OCI-LY7 (cell line): ENCODE measurements at regions not wholly inside any gene's neighbourhood (a gene's known extent, or its start where the extent isn't known, plus 50 kb on each side); places are given as distances from the start of the nearest gene placed in this dataset.

ENCODE experiments used
- BruUV-seq: library from RNA; stranded (reverse); fragments of 400-500 nt; replicated peaks from 2 replicates; lab custom pipeline; 2021; lab: Mats Ljungman, UMichigan
- CTCF ChIA-PET: fragments of 300-600 bp; sonication (Branson Sonifier 250); formaldehyde crosslinking; loops from one replicate; lab custom pipeline; 2022; ENCODE audit warnings: antibody characterized with exemption; ENCODE audit not compliant: unreplicated experiment; lab: Charles Lee
- POLR2A ChIA-PET: fragments of 300-600 bp; sonication (Branson Sonifier 250); formaldehyde crosslinking; loops from one replicate; lab custom pipeline; 2022; ENCODE audit warnings: antibody characterized with exemption; lab: Charles Lee
- DNase-seq: peaks from one replicate; pipeline ENCODE4 v3.0.0-alpha.2; 2015; ENCODE audit warnings: low spot score
- H2AFZ ChIP-seq: fragments of 200-600 bp; sonication (generic), shearing (Covaris generic); 2 replicates; pipeline ENCODE4 v1.6.1; 2014; ENCODE audit warnings: mild to moderate bottlenecking, antibody characterized with exemption, low read length, moderate library complexity
- H3K27ac ChIP-seq: fragments of 200-600 bp; sonication (generic); 2 replicates; pipeline ENCODE4 v1.5.1; 2014; ENCODE audit warnings: mixed run types, low read depth, mild to moderate bottlenecking, moderate library complexity, low read length, inconsistent platforms; ENCODE audit not compliant: poor library complexity, severe bottlenecking
- H3K36me3 ChIP-seq: fragments of 200-600 bp; sonication (generic); 2 replicates; pipeline ENCODE4 v1.6.1; 2014; ENCODE audit warnings: mild to moderate bottlenecking, antibody characterized with exemption, low read length, moderate library complexity, mixed read lengths; ENCODE audit not compliant: insufficient read depth
- H3K4me1 ChIP-seq: fragments of 200-600 bp; sonication (generic); 2 replicates; pipeline ENCODE4 v1.5.1; 2014; ENCODE audit warnings: mild to moderate bottlenecking, low read length; ENCODE audit not compliant: insufficient read depth, poor library complexity, severe bottlenecking
- H3K4me2 ChIP-seq: fragments of 200-600 bp; sonication (generic); 2 replicates; pipeline ENCODE4 v1.6.1; 2014; ENCODE audit warnings: mild to moderate bottlenecking, low read length
- H3K4me3 ChIP-seq: fragments of 200-600 bp; sonication (generic); 2 replicates; pipeline ENCODE4 v1.5.1; 2014; ENCODE audit warnings: mild to moderate bottlenecking, low read depth, low read length; ENCODE audit not compliant: poor library complexity, severe bottlenecking
- H3K79me2 ChIP-seq: fragments of 200-600 bp; sonication (generic); 2 replicates; pipeline ENCODE4 v1.6.1; 2016; ENCODE audit warnings: low read depth, mild to moderate bottlenecking, low read length, moderate library complexity, mixed read lengths; ENCODE audit not compliant: insufficient read depth
- H3K9me2 ChIP-seq: fragments of 200-600 bp; sonication (generic); 2 replicates; pipeline ENCODE4 v1.6.1; 2016; ENCODE audit warnings: mild to moderate bottlenecking, low read length, mixed read lengths; ENCODE audit not compliant: insufficient read depth
- H3K9me3 ChIP-seq: fragments of 200-600 bp; sonication (generic); 2 replicates; pipeline ENCODE4 v1.6.1; 2014; ENCODE audit warnings: mild to moderate bottlenecking, mixed run types, low read length, mixed read lengths
- H4K20me1 ChIP-seq: fragments of 200-600 bp; sonication (generic); 2 replicates; pipeline ENCODE4 v1.6.1; 2014; ENCODE audit warnings: mild to moderate bottlenecking, antibody characterized with exemption, low read length, moderate library complexity, mixed read lengths; ENCODE audit not compliant: insufficient read depth
- EZH2phosphoT487 ChIP-seq: fragments of 200-600 bp; sonication (generic); IDR thresholded peaks from 2 replicates; pipeline ENCODE4 v1.6.1; 2018; ENCODE audit warnings: low read depth, borderline replicate concordance, mild to moderate bottlenecking, mixed run types, antibody characterized with exemption, low read length, moderate library complexity, mixed read lengths
- intact Hi-C: fragments of 100-400 bp; cut with micrococcal nuclease; formaldehyde crosslinking; loops from one replicate; pipeline ENCODE4 v1.10.0; 2022; ENCODE audit not compliant: unreplicated experiment
- TF ChIP-seq, protein P1 (sequence below): fragments of 200-600 bp; sonication (generic); conservative IDR thresholded peaks from 2 replicates; pipeline ENCODE4 v1.5.1; 2014; ENCODE audit warnings: mild to moderate bottlenecking, antibody characterized with exemption, low read length, moderate library complexity, mixed read lengths

- no TSS peak for BruUV-seq
- no peak overlapping the region for H2AFZ ChIP-seq
- TF ChIP-seq EZH2phosphoT487: no peak
- TF ChIP-seq, protein P1, sequence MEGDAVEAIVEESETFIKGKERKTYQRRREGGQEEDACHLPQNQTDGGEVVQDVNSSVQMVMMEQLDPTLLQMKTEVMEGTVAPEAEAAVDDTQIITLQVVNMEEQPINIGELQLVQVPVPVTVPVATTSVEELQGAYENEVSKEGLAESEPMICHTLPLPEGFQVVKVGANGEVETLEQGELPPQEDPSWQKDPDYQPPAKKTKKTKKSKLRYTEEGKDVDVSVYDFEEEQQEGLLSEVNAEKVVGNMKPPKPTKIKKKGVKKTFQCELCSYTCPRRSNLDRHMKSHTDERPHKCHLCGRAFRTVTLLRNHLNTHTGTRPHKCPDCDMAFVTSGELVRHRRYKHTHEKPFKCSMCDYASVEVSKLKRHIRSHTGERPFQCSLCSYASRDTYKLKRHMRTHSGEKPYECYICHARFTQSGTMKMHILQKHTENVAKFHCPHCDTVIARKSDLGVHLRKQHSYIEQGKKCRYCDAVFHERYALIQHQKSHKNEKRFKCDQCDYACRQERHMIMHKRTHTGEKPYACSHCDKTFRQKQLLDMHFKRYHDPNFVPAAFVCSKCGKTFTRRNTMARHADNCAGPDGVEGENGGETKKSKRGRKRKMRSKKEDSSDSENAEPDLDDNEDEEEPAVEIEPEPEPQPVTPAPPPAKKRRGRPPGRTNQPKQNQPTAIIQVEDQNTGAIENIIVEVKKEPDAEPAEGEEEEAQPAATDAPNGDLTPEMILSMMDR: no peak
- no peak for DNase-seq
- no peaks in the 10 kb centered on the region for H3K9me3 ChIP-seq
- intact Hi-C loops: no loop called here
- H3K9me2 ChIP-seq: no peaks in the 10 kb centered on the region
- no peak overlapping the region for H3K4me3 ChIP-seq
- no peaks in the 10 kb centered on the region for H3K36me3 ChIP-seq
- no peak overlapping the region for H3K27ac ChIP-seq
- CTCF ChIA-PET: no interaction called here
- no peaks in the 10 kb centered on the region for H4K20me1 ChIP-seq
- no peaks in the 10 kb centered on the region for H3K79me2 ChIP-seq
- no peak overlapping the region for H3K4me2 ChIP-seq
- POLR2A ChIA-PET: no interaction called here
- no peaks in the 10 kb centered on the region for H3K4me1 ChIP-seq
Observed at GRCh38 chr2:207416111-207416510, 113.7 kb upstream of the CREB1 start.

GRCh38 chr2:207416900-207417299 lies 112.9 kb upstream of the CREB1 start:
- H2AFZ ChIP-seq: no peak overlapping the region
- BruUV-seq: no TSS peak
- intact Hi-C loops: no loop called here
- ChIA-PET CTCF (no interaction called here), POLR2A (no interaction called here)
- DNase-seq: no peak
- H4K20me1 ChIP-seq: no peaks in the 10 kb centered on the region
- no peaks in the 10 kb centered on the region for H3K9me3 ChIP-seq
- H3K27ac ChIP-seq: no peak overlapping the region
- H3K4me2 ChIP-seq: no peak overlapping the region
- no peak overlapping the region for H3K4me3 ChIP-seq
- H3K9me2 ChIP-seq: no peaks in the 10 kb centered on the region
- no peaks in the 10 kb centered on the region for H3K79me2 ChIP-seq
- no peaks in the 10 kb centered on the region for H3K4me1 ChIP-seq
- H3K36me3 ChIP-seq: no peaks in the 10 kb centered on the region
- no peak for TF ChIP-seq EZH2phosphoT487
- TF ChIP-seq, protein P1: no peak

DNA sequence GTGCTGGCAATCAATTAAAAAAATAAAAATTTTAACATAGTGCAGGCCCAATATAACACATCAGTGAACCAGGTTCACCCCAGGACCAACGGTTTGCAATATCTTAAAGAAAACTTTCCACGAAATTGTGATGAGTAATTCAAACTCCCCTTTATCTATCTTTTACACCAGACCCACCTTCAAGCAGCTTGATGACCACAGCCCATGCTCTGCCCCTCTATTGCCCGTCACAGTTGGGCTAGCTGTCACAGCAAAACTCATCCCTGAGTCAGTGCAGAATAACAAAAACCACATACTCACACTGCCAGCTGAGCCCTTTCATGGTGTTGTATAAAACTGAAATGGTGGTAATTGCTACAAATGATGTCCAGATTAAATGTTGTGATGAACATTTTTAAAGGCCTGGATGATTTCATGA lies 112.5 kb upstream of the CREB1 start:
- no peak overlapping the region for H3K27ac ChIP-seq
- no peaks in the 10 kb centered on the region for H3K79me2 ChIP-seq
- ChIA-PET CTCF (no interaction called here), POLR2A (interaction anchor here (0.7 kb wide), 2 partner anchors 662 to 1986 kb away, joined by 3 read pairs; no protein-coding TSS in a partner anchor)
- DNase-seq: no peak
- intact Hi-C loops: no loop called here
- BruUV-seq: no TSS peak
- no peak overlapping the region for H3K4me3 ChIP-seq
- H3K9me2 ChIP-seq: no peaks in the 10 kb centered on the region
- H3K9me3 ChIP-seq: no peaks in the 10 kb centered on the region
- no peak overlapping the region for H3K4me2 ChIP-seq
- no peak for TF ChIP-seq EZH2phosphoT487
- TF ChIP-seq, protein P1: no peak
- no peaks in the 10 kb centered on the region for H4K20me1 ChIP-seq
- H3K4me1 ChIP-seq: no peaks in the 10 kb centered on the region
- H3K36me3 ChIP-seq: no peaks in the 10 kb centered on the region
- no peak overlapping the region for H2AFZ ChIP-seq
